ENCODE measurements at regions not wholly inside any gene's neighbourhood (a gene's known extent, or its start where the extent isn't known, plus 50 kb on each side); places are given as distances from the start of the nearest gene placed in this dataset.
"Not testable (repeated sequence)": the region's sequence is repeated elsewhere in the genome, so short reads cannot be mapped to it uniquely, and the experiment has no call there.

DNA sequence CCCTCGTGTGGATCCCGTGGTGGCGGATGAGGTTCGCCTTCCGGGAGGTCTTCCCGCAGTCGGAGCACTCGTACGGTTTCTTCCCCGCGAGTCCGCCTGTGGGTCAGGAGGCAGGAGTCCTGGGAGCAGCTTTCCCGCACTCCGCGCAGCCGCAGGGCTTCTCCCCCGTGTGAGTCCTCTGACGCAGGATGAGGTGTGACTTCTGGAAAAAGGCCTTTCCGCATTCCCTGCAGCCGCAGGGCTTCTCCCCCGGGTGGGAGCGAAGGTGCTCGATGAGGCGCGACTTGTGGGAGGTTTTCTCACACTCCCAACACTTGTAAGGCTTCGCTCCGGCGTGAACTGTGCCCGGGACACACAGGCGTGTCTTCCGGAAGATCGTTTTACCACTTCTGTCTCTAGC is 68.8 kb upstream of the WIPI2 start:
- WGBS (ENCODE audit: insufficient coverage) = no CpG with 5 or more reads among the region's 32 CpGs
- H3K4me1 ChIP-seq (ENCODE audit: control extremely low read depth in 1 of 4, control insufficient read depth in 4 of 4, insufficient read depth in 4 of 4, low read length in 3 of 4); CTCF ChIA-PET; H3K27me3 ChIP-seq (replicated peaks in 2 of 5; ENCODE audit: control insufficient read depth in 4 of 5, insufficient read depth in 5 of 5, low read length in 4 of 5); DNase-seq; POLR2A ChIA-PET; H3K4me3 ChIP-seq (ENCODE audit: control insufficient read depth in 1 of 7, extremely low read depth in 1 of 7, insufficient read depth in 4 of 7, low read depth in 2 of 7, low read length in 6 of 7); H3K36me3 ChIP-seq (ENCODE audit: control insufficient read depth in 4 of 4, insufficient read depth in 4 of 4, low read length in 3 of 4); H3K27ac ChIP-seq (ENCODE audit: insufficient read depth in 1 of 2, low read depth in 1 of 2, low read length in 2 of 2, poor library complexity in 1 of 2, severe bottlenecking in 2 of 2); H3K9me3 ChIP-seq (ENCODE audit: control extremely low read depth in 1 of 5, control insufficient read depth in 4 of 5, insufficient read depth in 2 of 5, low read depth in 1 of 5, low read length in 4 of 5): not testable (repeated sequence)

DNA sequence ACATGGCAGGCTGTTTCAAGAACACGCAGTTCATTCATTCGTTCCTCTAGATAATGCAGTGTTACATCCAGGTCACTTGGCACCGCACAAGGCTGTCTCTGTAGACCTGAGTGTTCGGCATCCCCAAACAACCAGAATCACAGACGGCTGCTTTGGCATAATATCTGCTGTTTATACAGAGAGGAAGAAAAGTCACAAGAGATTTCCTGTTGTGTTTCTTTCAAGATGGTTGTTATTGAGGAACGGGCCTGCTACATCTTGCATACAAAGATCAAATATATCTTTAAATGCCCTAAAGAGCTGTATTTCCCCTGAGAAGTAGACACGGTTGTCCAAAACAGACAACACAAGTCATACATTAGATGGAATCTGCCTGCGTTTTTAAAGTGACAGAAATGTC is 58.8 kb upstream of the WIPI2 start:
- POLR2A ChIA-PET; H3K4me3 ChIP-seq (ENCODE audit: control insufficient read depth in 1 of 7, extremely low read depth in 1 of 7, insufficient read depth in 4 of 7, low read depth in 2 of 7, low read length in 6 of 7); H3K9me3 ChIP-seq (ENCODE audit: control extremely low read depth in 1 of 5, control insufficient read depth in 4 of 5, insufficient read depth in 2 of 5, low read depth in 1 of 5, low read length in 4 of 5); CTCF ChIA-PET; H3K27ac ChIP-seq (ENCODE audit: insufficient read depth in 1 of 2, low read depth in 1 of 2, low read length in 2 of 2, poor library complexity in 1 of 2, severe bottlenecking in 2 of 2); H3K4me1 ChIP-seq (ENCODE audit: control extremely low read depth in 1 of 4, control insufficient read depth in 4 of 4, insufficient read depth in 4 of 4, low read length in 3 of 4); H3K36me3 ChIP-seq (ENCODE audit: control insufficient read depth in 4 of 4, insufficient read depth in 4 of 4, low read length in 3 of 4); H3K27me3 ChIP-seq (replicated peaks in 2 of 5; ENCODE audit: control insufficient read depth in 4 of 5, insufficient read depth in 5 of 5, low read length in 4 of 5): not testable (repeated sequence)
- DNase-seq = peak in 1 of 3 donors; percentile 13
- WGBS (ENCODE audit: insufficient coverage) = 18% methylated on average over 2 of the region's 8 CpGs

- ChIA-PET CTCF (no interaction called here), POLR2A (no interaction called here)
- no peak overlapping the region for H3K4me3 ChIP-seq (ENCODE audit: control insufficient read depth in 1 of 7, extremely low read depth in 1 of 7, insufficient read depth in 4 of 7, low read depth in 2 of 7, low read length in 6 of 7)
- no peaks in the 10 kb centered on the region for H3K9me3 ChIP-seq (ENCODE audit: control extremely low read depth in 1 of 5, control insufficient read depth in 4 of 5, insufficient read depth in 2 of 5, low read depth in 1 of 5, low read length in 4 of 5)
- WGBS (ENCODE audit: insufficient coverage) = no CpG with 5 or more reads among the region's 7 CpGs
- DNase-seq = no peak
- H3K27me3 ChIP-seq (replicated peaks in 2 of 5; ENCODE audit: control insufficient read depth in 4 of 5, insufficient read depth in 5 of 5, low read length in 4 of 5) = no peaks in the 10 kb centered on the region
- no peaks in the 10 kb centered on the region for H3K4me1 ChIP-seq (ENCODE audit: control extremely low read depth in 1 of 4, control insufficient read depth in 4 of 4, insufficient read depth in 4 of 4, low read length in 3 of 4)
- H3K36me3 ChIP-seq (ENCODE audit: control insufficient read depth in 4 of 4, insufficient read depth in 4 of 4, low read length in 3 of 4) = no peaks in the 10 kb centered on the region
- no peak overlapping the region for H3K27ac ChIP-seq (ENCODE audit: insufficient read depth in 1 of 2, low read depth in 1 of 2, low read length in 2 of 2, poor library complexity in 1 of 2, severe bottlenecking in 2 of 2)
Observed at GRCh38 chr7:5132539-5132938, 57.5 kb upstream of the WIPI2 start.

- Histone ChIP-seq H3K27ac (ENCODE audit: insufficient read depth in 1 of 2, low read depth in 1 of 2, low read length in 2 of 2, poor library complexity in 1 of 2, severe bottlenecking in 2 of 2) (no peak overlapping the region), H3K36me3 (ENCODE audit: control insufficient read depth in 4 of 4, insufficient read depth in 4 of 4, low read length in 3 of 4) (no peaks in the 10 kb centered on the region), H3K4me1 (ENCODE audit: control extremely low read depth in 1 of 4, control insufficient read depth in 4 of 4, insufficient read depth in 4 of 4, low read length in 3 of 4) (peaks cover 0 to 8% (median under 1%) of the 10 kb centered on the region in 4 experiments), H3K27me3 (replicated peaks in 2 of 5; ENCODE audit: control insufficient read depth in 4 of 5, insufficient read depth in 5 of 5, low read length in 4 of 5) (no peaks in the 10 kb centered on the region), H3K4me3 (ENCODE audit: control insufficient read depth in 1 of 7, extremely low read depth in 1 of 7, insufficient read depth in 4 of 7, low read depth in 2 of 7, low read length in 6 of 7) (no peak overlapping the region), H3K9me3 (ENCODE audit: control extremely low read depth in 1 of 5, control insufficient read depth in 4 of 5, insufficient read depth in 2 of 5, low read depth in 1 of 5, low read length in 4 of 5) (no peaks in the 10 kb centered on the region)
- 59% methylated on average over 7 of the region's 7 CpGs for WGBS (ENCODE audit: insufficient coverage)
- DNase-seq = peak; percentile 36 to 52 (median 44)
- CTCF ChIA-PET = interaction anchor here (1.3 to 1.7 kb wide), 6 partner anchors 13 to 104 kb away, joined by 3 to 5 read pairs (median 3); no protein-coding TSS in a partner anchor
- POLR2A ChIA-PET = interaction anchor here (0.7 kb wide), 1 partner anchor 315 kb away, joined by 3 read pairs; no protein-coding TSS in a partner anchor
Observed at GRCh38 chr7:5139998-5140397, 50.0 kb upstream of the WIPI2 start.
